HEK293T (cell line): ENCODE measurements at regions not wholly inside any gene's neighbourhood (a gene's known extent, or its start where the extent isn't known, plus 50 kb on each side); places are given as distances from the start of the nearest gene placed in this dataset.

ENCODE experiments used
- BHLHE40 ChIP-seq: fragments of 450-650 bp; IDR thresholded peaks from 2 replicates; pipeline ENCODE4 v1.6.1; 2016; ENCODE audit warnings: mild to moderate bottlenecking, moderate library complexity, borderline replicate concordance
- ELF4 ChIP-seq: fragments of 450-650 bp; IDR thresholded peaks from 2 replicates; pipeline ENCODE4 v1.6.1; 2017; ENCODE audit warnings: antibody characterized with exemption
- FOXM1 ChIP-seq: fragments of 450-650 bp; IDR thresholded peaks from 2 replicates; pipeline ENCODE4 v1.6.1; 2017; ENCODE audit warnings: mild to moderate bottlenecking, borderline replicate concordance
- HDGF ChIP-seq: fragments of 450-650 bp; IDR thresholded peaks from 2 replicates; pipeline ENCODE4 v1.6.1; 2017; ENCODE audit warnings: antibody characterized with exemption, borderline replicate concordance
- L3MBTL2 ChIP-seq: fragments of 450-650 bp; conservative IDR thresholded peaks from 2 replicates; pipeline ENCODE4 v1.6.1; 2016; ENCODE audit warnings: mild to moderate bottlenecking
- LEF1 ChIP-seq: fragments of 450-650 bp; IDR thresholded peaks from 2 replicates; pipeline ENCODE4 v1.6.1; 2017; ENCODE audit warnings: mild to moderate bottlenecking, borderline replicate concordance
- NFRKB ChIP-seq: fragments of 450-650 bp; IDR thresholded peaks from 2 replicates; pipeline ENCODE4 v1.6.1; 2016; ENCODE audit warnings: mild to moderate bottlenecking, moderate library complexity
- SP1 ChIP-seq: fragments of 450-650 bp; IDR thresholded peaks from 2 replicates; pipeline ENCODE4 v1.6.1; 2017
- SUZ12 ChIP-seq: fragments of 450-650 bp; IDR thresholded peaks from 2 replicates; pipeline ENCODE4 v1.6.1; 2016; ENCODE audit warnings: mild to moderate bottlenecking
- TARDBP ChIP-seq: fragments of 450-650 bp; IDR thresholded peaks from 2 replicates; pipeline ENCODE4 v1.6.1; 2016
- ZNF384 ChIP-seq: fragments of 450-650 bp; IDR thresholded peaks from 2 replicates; pipeline ENCODE4 v1.6.1; 2016

DNA sequence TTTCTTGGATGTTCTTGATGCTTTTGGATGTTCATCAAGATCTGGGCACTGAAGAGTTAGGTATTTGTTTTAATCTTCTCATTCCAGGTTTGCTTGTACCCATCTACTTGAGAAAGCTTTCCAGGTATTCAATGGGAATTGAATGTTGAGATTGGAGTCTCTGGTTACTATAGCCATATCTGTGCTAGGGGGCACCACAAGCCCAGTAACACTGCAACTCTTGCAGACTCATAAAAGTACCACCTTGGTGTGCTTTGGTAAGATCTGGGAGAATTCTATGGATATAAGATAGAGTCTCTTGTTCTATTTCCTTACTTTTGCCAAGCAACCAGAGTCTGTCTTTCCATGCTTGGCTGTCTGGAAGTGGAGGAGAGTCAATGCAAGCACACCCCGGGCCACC lies 518.9 kb upstream of the VRK2 start:
- TF ChIP-seq ZNF384, result no peak
- TF ChIP-seq FOXM1, result no peak
- TF ChIP-seq BHLHE40, result no peak
- no peak for TF ChIP-seq ELF4
- no peak for TF ChIP-seq SP1
- TF ChIP-seq SUZ12, result no peak
- no peak for TF ChIP-seq NFRKB
- TF ChIP-seq L3MBTL2, result no peak
- TF ChIP-seq HDGF, result no peak
- TF ChIP-seq TARDBP, result no peak
- no peak for TF ChIP-seq LEF1
